D721Med (cell line): ENCODE measurements at regions not wholly inside any gene's neighbourhood (a gene's known extent, or its start where the extent isn't known, plus 50 kb on each side); places are given as distances from the start of the nearest gene placed in this dataset.

ENCODE experiments used
- DNase-seq: peaks from one replicate; pipeline ENCODE4 v3.0.0; 2011; ENCODE audit warnings: low spot score; ENCODE audit not compliant: insufficient read length
- FAIRE-seq: peaks from 2 replicates; lab custom pipeline; 2011; peaks lifted over from hg19 to GRCh38; lab: Jason Lieb, UNC
- CTCF ChIP-seq: IDR thresholded peaks from 2 replicates; pipeline ENCODE4 v1.5.1; 2012; ENCODE audit warnings: mild to moderate bottlenecking, control low read depth; ENCODE audit not compliant: insufficient read depth; ENCODE audit errors: missing control alignments

GRCh38 chr1:81545734-81546133 is 255.0 kb upstream of the ADGRL2 start:
- TF ChIP-seq CTCF: no peak
- FAIRE-seq (no peak), DNase-seq (no peak)

GRCh38 chr1:81543764-81544163 is 257.0 kb upstream of the ADGRL2 start:
- FAIRE-seq: no peak
- no peak for DNase-seq
- no peak for TF ChIP-seq CTCF

DNA sequence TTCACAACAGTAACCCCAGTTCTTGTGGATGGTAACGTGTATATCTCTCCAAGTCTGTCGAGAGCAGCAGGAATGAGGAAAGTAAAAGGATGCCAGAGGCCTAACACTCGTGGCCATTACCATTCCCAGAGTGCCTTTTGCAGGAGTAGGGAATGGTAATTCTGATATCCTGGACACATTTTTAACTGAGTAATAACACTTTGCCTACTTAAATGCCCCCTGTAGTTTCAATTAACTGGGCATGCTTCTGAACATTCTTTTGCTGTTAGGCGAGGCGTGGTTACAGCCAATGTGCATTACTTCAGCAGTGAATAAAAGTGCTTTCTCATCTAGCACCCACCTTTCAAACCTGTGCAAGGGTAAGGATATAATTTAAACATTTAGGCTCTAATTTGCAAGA is 258.5 kb upstream of the ADGRL2 start:
- DNase-seq: no peak
- no peak for TF ChIP-seq CTCF
- no peak for FAIRE-seq

DNA sequence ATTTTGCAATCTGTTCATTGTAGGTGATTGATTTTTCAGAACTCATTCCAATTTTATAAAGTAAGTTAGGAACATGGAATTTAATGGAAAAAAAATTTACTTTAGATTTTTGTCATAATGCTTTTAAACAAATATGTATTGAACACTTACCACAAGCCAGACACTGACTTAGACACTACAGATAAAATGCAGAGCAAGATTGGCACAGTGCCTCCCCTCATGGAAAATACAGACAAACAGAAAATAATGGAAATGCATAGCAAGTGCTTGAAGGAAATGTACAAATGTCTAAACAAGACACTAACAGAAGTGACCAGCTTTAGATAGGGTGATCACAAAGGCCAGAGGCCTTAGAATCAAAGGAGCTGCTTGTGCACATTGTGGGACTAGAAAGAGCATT is 260.5 kb upstream of the ADGRL2 start:
- FAIRE-seq (no peak), DNase-seq (no peak)
- TF ChIP-seq CTCF: no peak

- no peak for DNase-seq
- no peak for FAIRE-seq
These were observed 271.7 kb upstream of the ADGRL2 start for GRCh38 chr1:81529014-81529413.

DNA sequence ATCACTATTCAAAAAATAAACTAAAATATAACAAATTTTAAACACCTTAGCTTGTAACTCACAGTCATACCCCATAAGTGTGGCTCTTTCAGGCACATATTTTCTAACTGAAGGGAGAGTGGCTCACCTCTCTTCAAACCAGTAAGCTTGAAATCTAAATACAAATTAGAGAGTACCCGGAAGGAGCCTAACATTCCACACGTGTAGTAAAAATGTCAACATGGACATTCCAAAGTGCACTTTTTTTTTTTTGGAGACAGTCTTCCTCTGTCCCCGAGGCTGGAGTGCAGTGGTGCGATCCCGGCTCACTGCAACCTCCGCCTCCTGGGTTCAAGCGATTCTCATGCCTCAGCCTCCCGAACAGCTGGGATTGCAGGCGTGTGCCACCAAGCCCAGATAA is 275.6 kb upstream of the ADGRL2 start:
- no peak for FAIRE-seq
- DNase-seq: no peak
- no peak for TF ChIP-seq CTCF

More at GRCh38 chr1:81529014-81529413, 271.7 kb upstream of the ADGRL2 start:
- no peak for TF ChIP-seq CTCF

GRCh38 chr1:81519987-81520386 is 280.7 kb upstream of the ADGRL2 start:
- no peak for DNase-seq
- FAIRE-seq: no peak
- no peak for TF ChIP-seq CTCF
